K562 (cell line): ENCODE measurements at regions not wholly inside any gene's neighbourhood (a gene's known extent, or its start where the extent isn't known, plus 50 kb on each side); places are given as distances from the start of the nearest gene placed in this dataset.
A peak's percentile ranks its signal among the peaks of the same experiment; 100 is the strongest.

Experiments
- ARNT ChIP-seq, 2 experiments: fragments of 450-650 bp; IDR thresholded peaks; 2 replicates each; pipeline ENCODE4 v1.6.1; 2016; ENCODE audit warnings: mild to moderate bottlenecking in 1 of 2
- ATF2 ChIP-seq: sonication (generic); formaldehyde crosslinking; IDR thresholded peaks from 2 replicates; pipeline ENCODE4 v1.8.1; 2022; ENCODE audit warnings: missing genetic modification reagents
- COPS2 ChIP-seq: fragments of 450-650 bp; conservative IDR thresholded peaks from 2 replicates; pipeline ENCODE4 v1.6.1; 2016; ENCODE audit warnings: mild to moderate bottlenecking, moderate library complexity
- ERF ChIP-seq: fragments of 450-650 bp; formaldehyde crosslinking; IDR thresholded peaks from 2 replicates; pipeline ENCODE4 v1.4.0; 2020; ENCODE audit warnings: mild to moderate bottlenecking, mixed read lengths
- FIP1L1 ChIP-seq: fragments of 200-400 bp; formaldehyde crosslinking; IDR thresholded peaks from 2 replicates; pipeline ENCODE4 v1.6.1; 2018; ENCODE audit warnings: mild to moderate bottlenecking, low read depth, low read length; ENCODE audit not compliant: poor library complexity, severe bottlenecking
- HDAC2 ChIP-seq: fragments of 450-650 bp; IDR thresholded peaks from 2 replicates; pipeline ENCODE4 v1.6.1; 2016; ENCODE audit warnings: mild to moderate bottlenecking
- HDGF ChIP-seq: fragments of 450-650 bp; IDR thresholded peaks from 2 replicates; pipeline ENCODE4 v1.6.1; 2016
- MAFG ChIP-seq: fragments of 450-650 bp; conservative IDR thresholded peaks from 2 replicates; pipeline ENCODE4 v1.6.1; 2016; ENCODE audit warnings: missing genetic modification characterization, missing compliant biosample characterization
- MCM5 ChIP-seq: fragments of 450-650 bp; IDR thresholded peaks from 2 replicates; pipeline ENCODE4 v1.6.1; 2016; ENCODE audit warnings: low read depth
- MEF2A ChIP-seq: IDR thresholded peaks from 2 replicates; pipeline ENCODE4 v1.6.1; 2011; ENCODE audit warnings: low read depth, mild to moderate bottlenecking, low read length, moderate library complexity; ENCODE audit not compliant: control insufficient read depth
- MYNN ChIP-seq, 2 experiments: sonication (generic); formaldehyde crosslinking in 1 of 2; IDR thresholded peaks; 2 replicates each; pipeline versions ENCODE4 v1.5.0 to v1.6.1; 2016 to 2020; ENCODE audit warnings: antibody characterized with exemption in 1 of 2, missing genetic modification reagents in 1 of 2
- NFIC ChIP-seq: fragments of 450-650 bp; IDR thresholded peaks from 2 replicates; pipeline ENCODE4 v1.6.1; 2017; ENCODE audit warnings: mild to moderate bottlenecking, inconsistent platforms
- NUFIP1 ChIP-seq: fragments of 450-650 bp; IDR thresholded peaks from 2 replicates; pipeline ENCODE4 v1.6.1; 2018; ENCODE audit not compliant: partially characterized antibody
- RBBP5 ChIP-seq: fragments of 200-600 bp; sonication (generic); IDR thresholded peaks from 2 replicates; pipeline ENCODE4 v1.6.1; 2012; ENCODE audit warnings: borderline replicate concordance, mild to moderate bottlenecking, low read length, control low read depth, inconsistent platforms; ENCODE audit not compliant: insufficient read depth, poor library complexity, severe bottlenecking
- RBM22 ChIP-seq: fragments of 200-400 bp; formaldehyde crosslinking; IDR thresholded peaks from 2 replicates; pipeline ENCODE4 v1.6.1; 2018; ENCODE audit warnings: low read length, low read depth; ENCODE audit not compliant: poor library complexity, severe bottlenecking
- SP2 ChIP-seq: IDR thresholded peaks from 2 replicates; pipeline ENCODE4 v1.6.1; 2011; ENCODE audit warnings: mild to moderate bottlenecking, low read depth, low read length, moderate library complexity; ENCODE audit not compliant: poor library complexity, severe bottlenecking; ENCODE audit errors: extremely low read depth
- TEAD2 ChIP-seq: fragments of 450-650 bp; IDR thresholded peaks from 2 replicates; pipeline ENCODE4 v1.6.1; 2016; ENCODE audit warnings: missing genetic modification characterization, control low read depth, missing compliant biosample characterization
- TFAM ChIP-seq: fragments of 250-450 bp; sonication (Bioruptor Pico); conservative IDR thresholded peaks from 2 replicates; pipeline ENCODE4 v1.5.0; 2021; ENCODE audit warnings: mild to moderate bottlenecking, moderate library complexity
- ZBED1 ChIP-seq: IDR thresholded peaks from 2 replicates; pipeline ENCODE4 v1.6.1; 2014
- ZFP1 ChIP-seq: fragments of 450-650 bp; formaldehyde crosslinking; IDR thresholded peaks from 2 replicates; pipeline ENCODE4 v1.4.0; 2020; ENCODE audit warnings: mild to moderate bottlenecking, mixed read lengths
- ZNF12 ChIP-seq: sonication (generic); formaldehyde crosslinking; IDR thresholded peaks from 2 replicates; pipeline ENCODE4 v1.4.0; 2020; ENCODE audit warnings: mild to moderate bottlenecking, missing genetic modification reagents
- ZNF143 ChIP-seq: sonication (generic); formaldehyde crosslinking; IDR thresholded peaks from 2 replicates; pipeline ENCODE4 v1.9.0; 2022; ENCODE audit warnings: mild to moderate bottlenecking, missing genetic modification reagents
- ZNF347 ChIP-seq: fragments of 450-650 bp; formaldehyde crosslinking; IDR thresholded peaks from 2 replicates; pipeline ENCODE4 v1.4.0; 2020; ENCODE audit warnings: low read depth, mild to moderate bottlenecking, moderate library complexity
- ZNF75A ChIP-seq: fragments of 450-650 bp; formaldehyde crosslinking; IDR thresholded peaks from 2 replicates; pipeline ENCODE4 v1.4.0; 2020; ENCODE audit warnings: mild to moderate bottlenecking
- TF ChIP-seq, protein P1 (sequence below), 2 experiments: fragments of 450-650 bp; conservative IDR thresholded peaks; 2 replicates each; pipeline ENCODE4 v1.6.1; 2017; ENCODE audit warnings: mild to moderate bottlenecking in 2 of 2, moderate library complexity in 2 of 2
- TF ChIP-seq, protein P2 (sequence below), 2 experiments: fragments of 450-650 bp in 1 of 2; sonication (generic) in 1 of 2; formaldehyde crosslinking in 1 of 2; IDR thresholded peaks in 1 of 2; conservative IDR thresholded peaks in 1 of 2; 2 replicates each; pipeline versions ENCODE4 v1.6.1 to v1.8.1; 2016 to 2023; ENCODE audit warnings: mild to moderate bottlenecking in 2 of 2, moderate library complexity in 2 of 2, inconsistent platforms in 1 of 2, missing genetic modification reagents in 1 of 2

- TF ChIP-seq HDAC2 (peak; percentile 90), NFIC (peak; percentile 45; the same call in 1 of the 2 replicates), FIP1L1 (peak; percentile 63), HDGF (0 out of 2 replicates have a peak, but pooled peaks have one; percentile 46), MYNN (IDR thresholded peaks at IDR 0.05) (no peak), MYNN (CRISPR knock-in tag; IDR thresholded peaks at IDR 0.05) (no peak), ZNF143 (CRISPR knock-in tag) (peak; percentile 71), TFAM (CRISPR knock-in tag) (no peak), ZNF347 (CRISPR knock-in tag) (no peak), ZFP1 (CRISPR knock-in tag) (no peak), ZNF75A (CRISPR knock-in tag) (no peak), NUFIP1 (no peak), ZBED1 (no peak), RBM22 (peak; percentile 62), MEF2A (no peak), MAFG (tag) (no peak), ARNT (IDR thresholded peaks at IDR 0.05) (peak in 1 of 2 experiments; percentile 46; a peak in 1 of 4 replicates), ZNF12 (CRISPR knock-in tag) (peak; percentile 54; the same call in 1 of the 2 replicates), TEAD2 (tag) (no peak), MCM5 (no peak), RBBP5 (peak; percentile 66), ERF (no peak), SP2 (peak; percentile 63), ATF2 (CRISPR knock-in tag) (no peak), COPS2 (no peak)
- TF ChIP-seq, protein P1, sequence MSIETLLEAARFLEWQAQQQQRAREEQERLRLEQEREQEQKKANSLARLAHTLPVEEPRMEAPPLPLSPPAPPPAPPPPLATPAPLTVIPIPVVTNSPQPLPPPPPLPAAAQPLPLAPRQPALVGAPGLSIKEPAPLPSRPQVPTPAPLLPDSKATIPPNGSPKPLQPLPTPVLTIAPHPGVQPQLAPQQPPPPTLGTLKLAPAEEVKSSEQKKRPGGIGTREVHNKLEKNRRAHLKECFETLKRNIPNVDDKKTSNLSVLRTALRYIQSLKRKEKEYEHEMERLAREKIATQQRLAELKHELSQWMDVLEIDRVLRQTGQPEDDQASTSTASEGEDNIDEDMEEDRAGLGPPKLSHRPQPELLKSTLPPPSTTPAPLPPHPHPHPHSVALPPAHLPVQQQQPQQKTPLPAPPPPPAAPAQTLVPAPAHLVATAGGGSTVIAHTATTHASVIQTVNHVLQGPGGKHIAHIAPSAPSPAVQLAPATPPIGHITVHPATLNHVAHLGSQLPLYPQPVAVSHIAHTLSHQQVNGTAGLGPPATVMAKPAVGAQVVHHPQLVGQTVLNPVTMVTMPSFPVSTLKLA (conservative IDR thresholded peaks at IDR 0.05): peak; percentile 78 to 91
- TF ChIP-seq, protein P2, sequence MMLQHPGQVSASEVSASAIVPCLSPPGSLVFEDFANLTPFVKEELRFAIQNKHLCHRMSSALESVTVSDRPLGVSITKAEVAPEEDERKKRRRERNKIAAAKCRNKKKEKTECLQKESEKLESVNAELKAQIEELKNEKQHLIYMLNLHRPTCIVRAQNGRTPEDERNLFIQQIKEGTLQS (IDR thresholded peaks at IDR 0.05): no peak
- TF ChIP-seq, protein P2 (CRISPR knock-in tag; conservative IDR thresholded peaks at IDR 0.05): no peak
These were observed 69.2 kb upstream of the CCDC180 start (continued) for GRCh38 chr9:97237951-97238889.
